SK-N-SH treated with all-trans-retinoic acid at 6 μM for 48 hours (cell line): ENCODE measurements at regions not wholly inside any gene's neighbourhood (a gene's known extent, or its start where the extent isn't known, plus 50 kb on each side); places are given as distances from the start of the nearest gene placed in this dataset.

Source experiments
- BACH2 ChIP-seq: fragments of 250-450 bp; sonication (Bioruptor Pico); IDR thresholded peaks from 2 replicates; pipeline ENCODE4 v1.9.0; 2021; ENCODE audit warnings: mild to moderate bottlenecking, borderline replicate concordance
- GLIS3 ChIP-seq: fragments of 250-450 bp; sonication (Bioruptor Pico); IDR thresholded peaks from 2 replicates; pipeline ENCODE4 v1.5.0; 2020; ENCODE audit warnings: mild to moderate bottlenecking, moderate library complexity
- ISL1 ChIP-seq: fragments of 250-450 bp; sonication (Bioruptor Pico); IDR thresholded peaks from 2 replicates; pipeline ENCODE4 v2.1.2; 2022; ENCODE audit warnings: mild to moderate bottlenecking, moderate library complexity
- OSR1 ChIP-seq: fragments of 250-450 bp; sonication (Bioruptor Pico); IDR thresholded peaks from 2 replicates; pipeline ENCODE4 v1.8.0; 2022; ENCODE audit warnings: moderate library complexity, mild to moderate bottlenecking, inconsistent platforms
- PPARA ChIP-seq: fragments of 250-450 bp; sonication (Bioruptor Pico); IDR thresholded peaks from 2 replicates; pipeline ENCODE4 v1.5.0; 2020; ENCODE audit warnings: mild to moderate bottlenecking, borderline replicate concordance
- SNAI2 ChIP-seq: fragments of 250-450 bp; sonication (Bioruptor Pico); IDR thresholded peaks from 2 replicates; pipeline ENCODE4 v1.5.0; 2020; ENCODE audit warnings: mild to moderate bottlenecking, moderate library complexity
- TOX ChIP-seq: fragments of 250-450 bp; sonication (Bioruptor Pico); IDR thresholded peaks from 2 replicates; pipeline ENCODE4 v1.8.0; 2021; ENCODE audit warnings: mild to moderate bottlenecking, moderate library complexity, borderline replicate concordance
- ZFP30 ChIP-seq: fragments of 450-650 bp; formaldehyde crosslinking; IDR thresholded peaks from 2 replicates; pipeline ENCODE4 v1.5.0; 2022; ENCODE audit warnings: mild to moderate bottlenecking, moderate library complexity
- ZNF70 ChIP-seq: fragments of 450-650 bp; formaldehyde crosslinking; IDR thresholded peaks from 2 replicates; pipeline ENCODE4 v1.5.0; 2020; ENCODE audit warnings: mild to moderate bottlenecking, moderate library complexity
- ZNF8 ChIP-seq: fragments of 450-650 bp; formaldehyde crosslinking; IDR thresholded peaks from 2 replicates; pipeline ENCODE4 v1.5.0; 2020; ENCODE audit warnings: mild to moderate bottlenecking, moderate library complexity
- TF ChIP-seq, protein P1 (sequence below): fragments of 250-450 bp; sonication (Bioruptor Pico); IDR thresholded peaks from 2 replicates; pipeline ENCODE4 v1.8.0; 2020; ENCODE audit warnings: mild to moderate bottlenecking, moderate library complexity, borderline replicate concordance

GRCh38 chr12:124484067-124484466 lies 83.3 kb downstream of the NCOR2 start:
- no peak for TF ChIP-seq PPARA (CRISPR knock-in tag)
- TF ChIP-seq ISL1 (CRISPR knock-in tag), result no peak
- TF ChIP-seq ZNF8 (CRISPR knock-in tag), result no peak
- TF ChIP-seq TOX (CRISPR knock-in tag), result no peak
- TF ChIP-seq, protein P1, sequence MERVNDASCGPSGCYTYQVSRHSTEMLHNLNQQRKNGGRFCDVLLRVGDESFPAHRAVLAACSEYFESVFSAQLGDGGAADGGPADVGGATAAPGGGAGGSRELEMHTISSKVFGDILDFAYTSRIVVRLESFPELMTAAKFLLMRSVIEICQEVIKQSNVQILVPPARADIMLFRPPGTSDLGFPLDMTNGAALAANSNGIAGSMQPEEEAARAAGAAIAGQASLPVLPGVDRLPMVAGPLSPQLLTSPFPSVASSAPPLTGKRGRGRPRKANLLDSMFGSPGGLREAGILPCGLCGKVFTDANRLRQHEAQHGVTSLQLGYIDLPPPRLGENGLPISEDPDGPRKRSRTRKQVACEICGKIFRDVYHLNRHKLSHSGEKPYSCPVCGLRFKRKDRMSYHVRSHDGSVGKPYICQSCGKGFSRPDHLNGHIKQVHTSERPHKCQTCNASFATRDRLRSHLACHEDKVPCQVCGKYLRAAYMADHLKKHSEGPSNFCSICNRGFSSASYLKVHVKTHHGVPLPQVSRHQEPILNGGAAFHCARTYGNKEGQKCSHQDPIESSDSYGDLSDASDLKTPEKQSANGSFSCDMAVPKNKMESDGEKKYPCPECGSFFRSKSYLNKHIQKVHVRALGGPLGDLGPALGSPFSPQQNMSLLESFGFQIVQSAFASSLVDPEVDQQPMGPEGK (CRISPR knock-in tag), result no peak
- no peak for TF ChIP-seq ZFP30
- no peak for TF ChIP-seq BACH2 (CRISPR knock-in tag)
- TF ChIP-seq ZNF70 (CRISPR knock-in tag), result no peak
- TF ChIP-seq GLIS3 (CRISPR knock-in tag), result no peak
- TF ChIP-seq OSR1 (CRISPR knock-in tag), result no peak
- TF ChIP-seq SNAI2 (CRISPR knock-in tag), result no peak
